ENCODE measurements at regions not wholly inside any gene's neighbourhood (a gene's known extent, or its start where the extent isn't known, plus 50 kb on each side); places are given as distances from the start of the nearest gene placed in this dataset.
A peak's percentile ranks its signal among the peaks of the same experiment; 100 is the strongest.

- TF ChIP-seq CTCF (IDR thresholded peaks at IDR 0.05; ENCODE audit: poor library complexity, severe bottlenecking) = no peak
- Histone ChIP-seq H3K9me3 (ENCODE audit: severe bottlenecking) (no peaks in the 10 kb centered on the region), H3K27ac (ENCODE audit: poor library complexity, severe bottlenecking) (no peak overlapping the region), H3K4me3 (ENCODE audit: severe bottlenecking) (no peak overlapping the region), H3K27me3 (ENCODE audit: insufficient read depth, poor library complexity, severe bottlenecking) (no peaks in the 10 kb centered on the region), H3K4me1 (ENCODE audit: insufficient read depth, poor library complexity, severe bottlenecking) (no peaks in the 10 kb centered on the region), H3K36me3 (ENCODE audit: low read depth) (no peaks in the 10 kb centered on the region)
- DNase-seq (ENCODE audit: low spot score) (peak; percentile 23), ATAC-seq (ENCODE audit: low read depth) (no peak)
Observed at GRCh38 chr19:30093966-30094755, 152.1 kb downstream of the URI1 start.

DNA sequence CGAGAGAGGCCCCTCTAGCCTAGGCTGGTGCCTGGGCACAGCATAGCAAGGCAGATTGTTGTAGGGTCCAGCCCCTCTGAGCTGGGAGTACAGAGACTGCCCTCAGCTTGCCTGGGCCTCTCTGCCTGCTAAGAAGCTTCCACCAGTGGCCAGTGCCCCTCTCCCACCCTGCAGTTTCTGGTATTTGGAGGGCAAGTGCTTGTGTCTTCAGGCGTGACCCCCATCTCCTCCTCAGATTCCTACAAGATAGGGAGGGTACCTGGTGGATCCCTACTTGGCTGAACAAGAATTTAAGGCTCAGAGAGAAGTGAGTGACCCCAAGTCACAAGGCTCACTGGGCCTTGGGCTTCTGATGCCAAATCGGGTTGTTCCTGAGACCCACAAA lies 152.7 kb downstream of the URI1 start:
- ATAC-seq (ENCODE audit: low read depth) = no peak

DNA sequence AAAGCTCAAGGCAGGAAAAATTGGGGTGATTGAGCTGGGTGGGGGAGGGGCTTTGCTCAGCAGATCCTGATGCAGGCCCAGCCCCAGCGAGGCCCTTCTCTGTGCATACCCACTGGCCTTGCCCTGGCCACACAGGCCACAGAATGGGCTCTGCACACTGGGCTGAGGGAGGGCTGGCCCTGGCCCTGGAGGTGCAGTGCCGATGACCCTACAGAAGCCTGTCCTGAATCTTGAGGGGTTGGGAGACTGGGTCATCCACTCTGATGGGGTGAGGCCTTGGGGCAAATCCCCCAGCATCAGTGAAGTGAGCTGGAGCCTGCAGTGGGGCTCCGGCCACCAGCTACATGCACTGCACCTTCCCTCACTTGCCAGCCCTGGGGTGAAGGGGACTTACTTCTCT lies 153.1 kb downstream of the URI1 start:
- Histone ChIP-seq H3K9me3 (ENCODE audit: severe bottlenecking) (no peaks in the 10 kb centered on the region), H3K4me1 (ENCODE audit: insufficient read depth, poor library complexity, severe bottlenecking) (no peaks in the 10 kb centered on the region), H3K36me3 (ENCODE audit: low read depth) (no peaks in the 10 kb centered on the region), H3K4me3 (ENCODE audit: severe bottlenecking) (no peak overlapping the region), H3K27me3 (ENCODE audit: insufficient read depth, poor library complexity, severe bottlenecking) (no peaks in the 10 kb centered on the region), H3K27ac (ENCODE audit: poor library complexity, severe bottlenecking) (no peak overlapping the region)
- ATAC-seq (ENCODE audit: low read depth) (no peak), DNase-seq (ENCODE audit: low spot score) (peak; percentile 30)
- TF ChIP-seq CTCF (IDR thresholded peaks at IDR 0.05; ENCODE audit: poor library complexity, severe bottlenecking) = no peak

More for the DNA sequence above, 152.7 kb downstream of the URI1 start:
- H3K27ac ChIP-seq (ENCODE audit: poor library complexity, severe bottlenecking) = no peak overlapping the region
- H3K27me3 ChIP-seq (ENCODE audit: insufficient read depth, poor library complexity, severe bottlenecking) = no peaks in the 10 kb centered on the region
- DNase-seq (ENCODE audit: low spot score) = no peak
- no peaks in the 10 kb centered on the region for H3K36me3 ChIP-seq (ENCODE audit: low read depth)
- TF ChIP-seq CTCF (IDR thresholded peaks at IDR 0.05; ENCODE audit: poor library complexity, severe bottlenecking) = no peak
- no peak overlapping the region for H3K4me3 ChIP-seq (ENCODE audit: severe bottlenecking)
- H3K4me1 ChIP-seq (ENCODE audit: insufficient read depth, poor library complexity, severe bottlenecking) = no peaks in the 10 kb centered on the region
- H3K9me3 ChIP-seq (ENCODE audit: severe bottlenecking) = no peaks in the 10 kb centered on the region

DNA sequence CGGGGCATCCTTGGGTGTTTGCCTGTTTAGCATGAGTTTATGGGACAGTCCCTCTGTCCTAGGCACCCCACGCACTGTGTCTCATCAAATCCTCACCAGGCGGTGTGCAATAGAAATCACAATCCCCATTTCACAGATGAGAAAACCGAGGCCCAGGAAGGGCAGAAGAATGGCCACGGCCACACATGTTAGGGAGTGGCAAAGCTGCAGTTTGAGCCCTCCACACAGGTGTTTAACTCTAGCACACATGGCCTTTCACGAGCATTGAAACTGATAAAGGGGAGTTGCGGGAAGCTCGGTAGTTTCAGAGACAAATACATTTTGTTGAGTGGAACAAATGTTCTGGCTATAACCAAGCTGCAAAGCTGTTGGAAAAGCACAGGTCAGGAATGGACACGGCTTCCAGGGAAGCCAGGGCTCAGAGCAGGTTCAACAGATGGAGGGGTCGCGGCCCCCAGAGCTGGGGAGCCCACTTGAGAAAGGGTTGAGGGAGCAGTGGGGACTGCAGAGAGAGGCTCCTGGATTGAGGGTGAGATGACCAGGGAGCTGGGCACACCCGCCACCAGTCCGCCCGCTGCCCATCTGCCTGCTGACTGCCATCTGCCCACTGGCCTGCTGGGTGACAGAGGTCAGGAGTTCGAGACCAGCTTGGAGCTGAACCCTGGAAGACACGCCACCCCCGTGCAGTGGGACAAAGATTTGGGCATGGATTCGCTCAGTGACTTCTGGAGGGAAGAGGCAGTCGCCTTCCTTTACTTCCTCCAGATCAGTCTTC lies 154.7 kb downstream of the URI1 start:
- no peaks in the 10 kb centered on the region for H3K4me1 ChIP-seq (ENCODE audit: insufficient read depth, poor library complexity, severe bottlenecking)
- no peak for ATAC-seq (ENCODE audit: low read depth)
- DNase-seq (ENCODE audit: low spot score) = peak; percentile 19
- TF ChIP-seq CTCF (IDR thresholded peaks at IDR 0.05; ENCODE audit: poor library complexity, severe bottlenecking) = no peak
- no peaks in the 10 kb centered on the region for H3K27me3 ChIP-seq (ENCODE audit: insufficient read depth, poor library complexity, severe bottlenecking)
- H3K4me3 ChIP-seq (ENCODE audit: severe bottlenecking) = no peak overlapping the region
- H3K9me3 ChIP-seq (ENCODE audit: severe bottlenecking) = no peaks in the 10 kb centered on the region
- H3K36me3 ChIP-seq (ENCODE audit: low read depth) = no peaks in the 10 kb centered on the region
- no peak overlapping the region for H3K27ac ChIP-seq (ENCODE audit: poor library complexity, severe bottlenecking)

Data from RWPE2 (cell line).